HS-27A (cell line): ENCODE measurements at regions not wholly inside any gene's neighbourhood (a gene's known extent, or its start where the extent isn't known, plus 50 kb on each side); places are given as distances from the start of the nearest gene placed in this dataset.
"Not testable (repeated sequence)": the region's sequence is repeated elsewhere in the genome, so short reads cannot be mapped to it uniquely, and the experiment has no call there.

Source experiments
- DNase-seq: peaks from one replicate; pipeline ENCODE4 v3.0.0-alpha.2; 2012; ENCODE audit warnings: low read depth, missing footprints

DNA sequence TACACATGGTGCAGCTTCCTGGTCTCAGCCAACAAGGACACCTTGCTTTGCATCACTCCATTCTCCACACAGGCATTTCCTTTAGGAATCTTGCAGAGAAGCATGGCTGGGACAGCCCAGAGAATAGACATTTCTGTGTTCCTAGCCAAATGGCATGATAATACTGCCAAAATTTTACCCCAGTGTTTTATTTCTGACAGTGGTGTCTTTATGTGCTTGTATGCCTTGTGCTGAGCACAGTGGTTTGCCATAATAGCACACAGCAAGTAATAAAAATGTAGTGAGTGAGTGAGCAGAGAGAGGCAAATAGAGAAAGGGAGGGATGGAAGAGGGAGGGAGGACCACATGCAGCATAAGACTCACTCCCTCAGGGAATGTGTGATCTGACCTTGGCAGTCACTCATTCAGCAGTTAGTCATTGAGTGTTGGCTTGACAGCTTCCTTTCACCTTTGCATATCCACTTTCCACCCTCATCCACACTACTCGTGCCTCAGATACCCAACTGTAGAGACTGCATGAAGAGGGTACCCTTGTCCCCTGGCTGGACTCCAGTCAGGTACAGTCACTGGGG is 212.8 kb upstream of the CCDC196 start:
- DNase-seq = no peak

DNA sequence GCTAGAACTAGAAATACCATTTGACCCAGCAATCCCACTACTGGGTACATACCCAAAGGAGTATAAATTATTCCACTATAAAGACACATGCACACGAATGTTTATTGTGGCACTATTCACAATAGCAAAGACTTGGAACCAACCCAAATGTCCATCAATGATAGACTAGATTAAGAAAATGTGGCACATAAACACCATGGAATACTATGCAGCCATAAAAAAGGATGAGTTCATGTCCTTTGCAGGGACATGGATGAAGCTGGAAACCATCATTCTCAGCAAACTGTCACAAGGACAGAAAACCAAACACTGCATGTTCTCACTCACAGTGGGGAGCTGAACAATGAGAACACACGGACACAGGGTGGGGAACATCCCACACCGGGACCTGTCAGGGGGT is 207.8 kb upstream of the CCDC196 start:
- not testable (repeated sequence) for DNase-seq

DNA sequence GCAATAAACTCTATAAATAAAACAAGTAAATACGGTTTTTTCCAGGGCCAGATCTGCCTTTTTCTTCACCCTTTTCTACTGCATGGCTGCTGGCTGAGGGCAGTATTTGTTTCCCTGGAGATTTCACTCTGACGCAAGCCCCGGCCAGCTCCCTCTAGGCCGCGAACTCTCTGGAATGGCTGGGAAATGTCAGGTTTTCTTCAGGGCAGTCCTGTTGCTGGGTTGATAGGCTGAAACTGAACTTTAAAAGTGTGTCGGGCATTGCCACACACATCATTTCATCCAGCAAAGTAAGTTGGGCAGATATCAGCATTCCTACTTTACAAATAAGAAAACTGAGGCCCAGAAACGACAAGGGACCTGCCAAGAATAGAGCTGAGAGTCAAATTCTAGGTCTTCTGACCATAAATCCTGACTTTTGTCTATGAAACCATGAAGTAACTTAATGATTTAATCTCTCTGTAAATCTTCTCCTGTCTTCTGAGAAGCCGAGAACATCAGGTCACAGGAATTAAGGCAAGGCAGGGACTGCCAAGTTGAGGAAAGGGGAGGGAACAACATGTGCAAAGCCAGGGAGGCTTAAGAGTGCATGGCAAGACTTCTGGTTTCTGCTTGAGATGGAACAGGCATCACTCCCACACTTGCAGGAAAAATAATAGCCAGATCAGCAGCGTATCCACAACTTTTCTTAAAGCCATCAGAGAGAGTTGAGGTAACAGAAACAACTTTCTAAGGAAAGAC is 205.0 kb upstream of the CCDC196 start:
- DNase-seq = no peak

DNA sequence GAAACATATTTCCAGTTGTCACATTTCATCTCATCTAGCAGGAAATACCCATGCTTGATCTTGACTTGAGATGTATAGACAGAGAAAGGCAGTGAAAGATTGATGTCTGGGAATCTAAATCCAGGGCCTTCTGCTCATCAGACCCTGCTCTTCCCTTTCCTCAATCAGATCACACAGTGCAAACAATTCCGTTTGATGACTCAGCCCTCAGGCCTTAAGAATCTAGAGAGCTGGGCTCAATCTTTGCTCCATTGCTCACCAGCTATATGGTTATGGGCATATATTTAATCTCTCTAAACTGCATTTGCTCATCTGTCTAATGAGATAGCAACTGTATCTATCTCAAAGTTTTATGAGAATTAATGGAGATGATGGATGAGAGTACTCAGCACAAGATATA is 201.8 kb upstream of the CCDC196 start:
- DNase-seq = no peak

DNA sequence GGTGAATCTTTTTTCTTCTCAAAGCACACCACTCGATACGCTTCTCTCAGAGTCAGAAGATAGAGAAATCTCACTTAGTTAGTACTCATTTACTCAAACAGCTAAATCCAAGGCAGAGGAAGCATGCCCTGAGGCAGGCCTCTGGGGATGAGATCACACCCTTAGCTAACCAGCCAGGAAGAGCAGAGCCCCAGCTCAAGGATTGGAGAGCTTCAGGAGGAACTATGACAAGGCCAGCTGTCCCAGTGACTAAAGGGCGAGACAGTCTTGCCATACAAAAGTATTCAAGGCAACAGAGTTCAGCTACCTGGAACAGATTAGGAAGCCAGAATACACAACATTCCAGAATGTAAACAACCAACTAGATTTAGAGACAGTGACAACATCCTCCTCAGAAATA is 197.7 kb upstream of the CCDC196 start:
- DNase-seq = no peak

DNA sequence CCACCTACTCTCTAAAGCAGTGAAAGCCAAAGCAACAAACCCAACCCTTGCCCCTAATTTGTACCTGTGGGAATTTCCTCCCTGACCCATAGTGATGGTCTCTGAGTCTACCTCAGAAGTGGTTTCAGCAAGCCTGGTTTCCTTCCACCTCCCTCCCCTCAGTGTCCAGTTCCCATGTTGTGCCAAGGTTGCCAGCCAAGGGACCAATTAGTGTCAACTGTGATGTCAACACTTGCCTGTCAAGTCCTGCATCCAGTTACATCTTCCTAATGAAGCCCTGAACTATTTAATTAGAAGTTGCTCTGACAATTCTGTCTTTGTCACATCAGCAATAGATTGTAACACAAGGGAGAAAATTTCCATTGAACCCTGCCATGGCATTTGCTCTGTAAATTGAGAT is 194.4 kb upstream of the CCDC196 start:
- DNase-seq = no peak

DNA sequence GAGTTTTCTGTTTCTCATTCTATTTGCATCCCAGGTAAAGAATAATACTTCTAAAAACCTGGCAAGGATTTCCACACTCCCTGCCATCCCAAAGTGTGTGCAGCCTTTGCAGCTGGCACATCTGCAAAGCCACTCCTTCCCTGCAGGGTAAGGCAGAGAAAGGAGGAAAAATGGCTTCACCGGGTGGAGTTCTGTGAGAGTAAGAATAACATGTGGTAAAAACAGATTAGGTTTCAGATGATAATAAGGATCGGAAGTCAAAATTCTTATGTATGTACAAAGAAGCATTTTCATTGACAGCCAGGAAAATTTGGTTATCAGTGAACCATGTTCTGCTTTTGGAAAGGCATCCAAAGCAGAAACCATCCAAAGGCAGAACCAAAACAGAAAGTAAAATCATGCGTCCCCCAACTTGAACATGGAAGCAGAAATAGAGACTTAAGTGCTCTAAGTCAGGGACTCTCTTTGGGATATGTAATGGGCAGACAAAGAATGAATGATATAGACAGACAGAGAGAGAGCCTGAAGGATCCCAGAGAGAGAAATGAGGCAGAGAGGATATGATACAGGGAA is 192.6 kb upstream of the CCDC196 start:
- no peak for DNase-seq

DNA sequence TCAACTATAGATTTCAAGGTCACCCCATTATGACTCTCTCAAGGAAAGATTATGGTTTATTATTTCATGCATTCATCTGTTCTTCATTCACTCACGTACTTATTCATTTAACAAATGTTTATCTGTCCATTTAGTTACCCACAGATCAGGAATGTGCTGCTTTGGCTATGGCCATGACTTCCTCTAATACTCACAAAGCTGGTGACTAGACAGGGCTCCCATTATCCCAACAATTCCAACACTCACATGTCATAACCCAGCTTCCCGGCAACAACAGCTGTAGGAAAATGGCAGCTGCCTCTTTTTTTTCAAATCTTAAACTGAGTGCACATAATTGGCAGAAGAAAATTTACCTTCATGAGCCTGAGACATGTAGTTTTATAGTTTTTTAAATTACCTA is 190.8 kb upstream of the CCDC196 start:
- no peak for DNase-seq

DNA sequence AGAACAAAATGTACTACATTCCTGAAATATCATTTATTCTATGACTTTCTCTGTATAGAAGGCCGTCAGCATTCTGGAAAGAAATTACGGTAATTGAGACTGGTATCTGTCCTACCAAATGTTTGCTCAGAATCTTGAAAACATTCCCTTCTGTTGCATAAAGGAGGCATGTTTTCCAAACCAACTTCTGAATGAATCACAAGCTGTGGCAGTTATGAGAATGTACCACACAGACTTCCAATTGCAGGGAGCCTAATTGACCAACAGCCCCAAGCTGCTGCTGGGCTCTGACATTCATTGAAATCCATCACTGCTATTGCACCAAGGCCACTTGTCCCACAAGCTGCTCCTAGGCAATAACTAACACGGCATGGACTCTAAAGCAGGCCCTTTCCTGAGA is 185.3 kb upstream of the CCDC196 start:
- DNase-seq = no peak

DNA sequence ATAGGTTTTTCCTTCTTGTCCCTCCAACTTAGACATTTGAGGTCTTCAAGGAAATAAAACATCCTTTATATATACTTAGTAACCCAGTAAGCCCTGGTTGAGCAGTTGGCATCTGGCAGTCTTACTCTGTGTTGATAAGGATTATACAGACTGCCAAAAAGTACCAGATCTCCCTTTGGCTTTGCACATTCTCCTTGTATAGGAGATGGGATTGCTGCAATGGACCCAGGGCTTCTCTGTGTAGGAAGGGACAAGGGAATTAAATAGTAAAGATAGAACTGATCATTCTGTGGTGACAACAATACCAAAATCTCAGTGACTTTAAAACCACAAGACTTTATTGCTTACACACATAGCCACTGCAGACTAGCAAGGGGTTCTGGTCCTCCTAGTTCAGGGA is 180.1 kb upstream of the CCDC196 start:
- DNase-seq = no peak

DNA sequence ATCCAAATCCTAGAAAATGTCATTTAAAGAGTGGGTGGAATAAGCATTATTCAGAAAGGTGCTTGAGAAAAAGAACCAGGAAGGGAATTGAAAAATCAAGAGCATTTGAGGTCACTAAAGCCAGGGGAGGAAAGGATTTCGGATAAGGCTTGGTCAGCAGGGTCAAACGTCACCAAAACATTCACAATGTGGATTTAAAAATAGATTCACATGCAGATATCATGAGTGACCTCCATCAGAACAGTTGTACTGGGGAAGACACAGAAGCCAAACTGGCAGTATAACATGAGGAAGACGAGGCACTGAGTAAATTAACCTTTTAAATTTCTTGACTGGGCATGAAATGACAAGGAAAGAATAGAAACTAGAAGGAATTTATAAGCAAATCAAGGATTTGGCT is 175.1 kb upstream of the CCDC196 start:
- no peak for DNase-seq

DNA sequence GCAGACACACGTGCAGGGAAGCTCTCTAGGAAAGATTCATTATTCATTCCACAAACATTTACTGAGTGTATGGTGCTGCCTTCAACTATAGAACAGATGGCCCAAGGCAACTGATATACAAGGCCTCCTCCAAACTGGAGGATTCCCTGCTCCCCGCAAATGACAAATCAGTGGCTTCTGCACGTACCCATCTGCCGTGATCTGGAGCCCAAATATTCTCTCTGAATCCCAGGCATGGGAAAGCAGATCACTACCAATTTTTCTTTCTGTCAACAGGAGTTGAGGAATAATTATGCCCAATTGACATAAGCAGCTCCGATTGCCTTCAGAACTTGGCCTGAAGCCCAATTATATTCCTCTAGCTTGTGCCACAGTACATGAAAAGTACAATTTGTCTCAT is 174.2 kb upstream of the CCDC196 start:
- no peak for DNase-seq

DNA sequence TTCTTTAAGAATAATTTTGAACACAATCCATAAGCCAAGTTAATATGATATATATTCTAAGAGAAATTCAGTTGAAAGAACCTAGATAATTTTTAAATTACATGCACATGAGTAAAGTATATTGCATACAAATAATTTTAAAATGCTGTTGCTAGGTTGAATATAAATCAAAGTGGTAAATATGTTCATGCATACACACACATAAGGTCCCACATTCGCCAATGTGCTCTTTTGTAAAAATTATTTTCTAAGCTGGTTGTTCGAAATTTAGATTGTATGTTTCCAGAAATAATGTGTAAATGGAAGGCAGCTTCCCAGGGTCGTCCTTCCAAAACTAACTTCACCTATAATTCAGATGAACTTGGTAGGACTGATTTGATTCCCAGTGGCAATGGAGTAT is 173.7 kb upstream of the CCDC196 start:
- no peak for DNase-seq

DNA sequence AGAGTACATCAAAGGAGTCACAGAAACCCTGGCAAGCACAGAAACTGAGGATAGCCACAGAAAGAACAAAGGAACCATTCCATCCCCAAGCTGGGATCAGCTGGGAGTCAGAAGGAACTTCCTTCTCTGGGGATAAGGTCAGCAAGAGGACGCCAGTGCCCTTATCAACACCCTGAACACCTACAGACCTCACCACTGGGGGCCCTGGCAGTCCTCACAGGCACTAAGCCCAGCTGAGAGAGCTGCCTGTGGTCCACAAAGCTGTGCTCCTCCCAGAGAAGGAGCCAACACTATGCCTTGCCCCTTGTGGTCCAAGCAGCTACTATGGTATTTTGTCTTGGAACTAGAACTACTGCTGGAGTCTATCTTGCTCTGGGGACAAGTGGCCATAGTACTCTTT is 171.1 kb upstream of the CCDC196 start:
- DNase-seq = no peak

DNA sequence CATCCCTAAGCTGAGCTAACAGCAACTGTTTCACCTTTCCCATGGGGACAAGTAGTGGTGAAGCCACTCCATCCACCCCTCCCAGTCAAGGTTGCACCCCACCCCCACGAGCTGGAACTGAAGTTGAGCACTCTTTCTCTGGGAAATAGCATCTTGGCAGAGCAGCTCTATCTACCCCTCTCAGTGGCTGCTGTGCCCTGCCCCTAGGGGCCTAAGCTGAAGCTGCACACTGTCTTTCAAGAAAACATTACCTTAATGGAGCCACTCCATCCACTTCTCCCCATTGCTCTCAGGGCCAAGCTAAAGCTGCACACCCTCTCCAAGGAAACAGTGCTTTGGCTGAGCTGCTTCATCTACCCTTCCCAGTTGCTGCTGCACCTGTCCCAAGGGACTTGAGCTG is 170.6 kb upstream of the CCDC196 start:
- DNase-seq = no peak

DNA sequence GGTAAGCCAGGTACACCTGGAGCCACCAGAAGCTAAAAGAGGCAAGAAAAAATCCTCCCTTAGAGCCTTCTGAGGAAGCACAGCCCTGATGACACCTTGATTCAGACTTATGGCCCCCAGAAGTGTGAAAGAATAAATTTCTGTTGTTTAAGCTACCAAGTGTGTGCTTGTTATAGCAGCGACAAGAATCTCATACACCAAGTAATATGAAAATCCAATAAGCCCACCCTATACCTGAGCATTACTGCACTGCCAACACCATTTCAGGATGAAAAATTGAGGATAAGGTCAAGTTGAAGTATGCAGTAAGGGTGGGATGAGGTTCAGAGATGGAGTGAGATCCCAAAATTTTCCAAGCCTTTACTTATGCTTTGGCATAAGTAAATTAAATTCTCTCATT is 163.6 kb upstream of the CCDC196 start:
- no peak for DNase-seq

DNA sequence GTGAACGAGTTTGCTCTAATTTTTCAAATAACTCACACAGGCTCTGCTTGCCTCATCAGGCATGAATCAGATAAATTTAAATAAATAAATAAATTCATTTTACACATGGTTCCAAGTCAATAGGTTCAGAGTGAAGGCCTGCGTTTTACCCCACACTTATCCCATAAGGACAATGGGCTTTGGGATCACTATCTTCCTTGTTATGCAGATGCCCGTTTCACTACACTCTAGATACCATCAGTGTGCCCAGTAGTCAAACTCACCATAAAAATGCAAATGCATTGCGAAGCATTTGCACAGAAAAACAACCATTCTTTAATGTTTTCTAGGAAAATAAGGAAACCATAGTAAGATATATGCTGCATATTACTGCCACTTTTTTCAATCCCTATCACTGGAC is 155.9 kb upstream of the CCDC196 start:
- no peak for DNase-seq

DNA sequence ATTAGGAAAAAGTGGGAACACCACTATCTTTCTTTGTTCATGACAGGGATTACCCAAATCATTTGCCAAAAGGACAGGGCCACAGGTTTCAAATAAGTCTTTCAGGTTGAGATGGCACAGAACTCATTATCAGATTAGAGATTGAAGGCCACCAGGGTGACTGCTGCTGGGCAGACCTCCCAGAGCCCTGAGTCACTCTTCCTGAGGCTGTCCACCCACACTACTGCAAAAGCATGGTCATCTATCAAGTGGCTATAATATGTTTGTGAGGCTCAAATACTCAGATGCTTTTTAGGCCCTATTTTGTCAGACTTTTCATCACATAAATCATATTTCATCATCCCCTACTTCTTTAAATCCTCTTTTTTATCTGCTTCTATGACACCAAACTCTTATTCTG is 155.3 kb upstream of the CCDC196 start:
- DNase-seq = no peak

DNA sequence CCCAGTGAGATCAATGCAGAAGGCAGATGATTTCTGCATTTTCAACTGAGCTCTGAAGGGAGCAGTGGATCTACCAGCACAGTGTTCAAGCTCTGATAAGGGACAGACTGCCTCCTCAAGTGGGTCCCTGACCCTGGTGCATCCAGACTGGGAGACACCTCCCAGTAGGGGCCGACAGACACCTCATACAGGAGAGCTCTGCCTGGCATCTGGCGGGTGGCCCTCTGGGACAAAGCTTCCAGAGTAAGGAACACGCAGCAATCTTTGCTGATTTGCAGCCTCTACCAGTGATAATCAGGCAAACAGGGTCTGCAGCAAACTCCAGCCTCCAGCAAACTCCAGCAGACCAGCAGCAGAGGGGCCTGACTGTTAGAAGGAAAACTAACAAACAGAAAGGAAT is 152.9 kb upstream of the CCDC196 start:
- DNase-seq = not testable (repeated sequence)

DNA sequence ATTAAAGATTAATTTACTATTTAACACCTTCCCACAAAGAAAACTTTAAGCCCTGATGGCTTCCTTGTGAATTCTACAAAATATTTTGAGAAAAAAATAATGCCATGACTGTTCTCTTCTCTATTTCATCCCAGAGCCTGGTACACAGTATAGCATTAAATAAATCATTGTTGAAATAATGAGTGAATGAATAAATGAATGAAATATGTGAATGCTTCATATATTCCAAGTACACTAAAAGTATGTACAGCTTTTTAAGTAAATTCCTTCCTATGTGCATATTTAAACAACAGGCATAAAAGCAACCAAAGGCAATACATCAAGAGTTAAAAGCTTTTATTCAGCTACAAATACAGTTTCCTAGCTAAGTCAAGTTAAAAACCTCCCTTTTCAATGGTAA is 144.9 kb upstream of the CCDC196 start:
- no peak for DNase-seq

DNA sequence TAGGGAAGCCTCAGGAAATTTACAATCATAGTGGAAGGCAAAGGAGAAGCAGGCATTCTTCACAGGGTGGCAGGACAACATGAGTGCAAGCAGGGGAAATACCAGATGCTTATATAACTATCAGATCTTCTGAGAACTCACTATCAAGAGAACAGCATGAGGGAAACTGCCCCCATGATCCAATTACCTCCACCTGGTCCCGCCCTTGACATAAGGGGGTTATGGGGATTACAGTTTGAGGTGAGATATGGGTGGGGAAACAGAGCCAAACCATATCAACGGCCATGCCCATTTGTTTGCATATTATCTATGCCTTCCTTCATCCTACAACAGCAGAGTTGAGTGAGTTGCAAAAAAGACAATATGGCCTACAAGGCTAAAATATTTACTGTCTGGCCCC is 140.2 kb upstream of the CCDC196 start:
- no peak for DNase-seq

DNA sequence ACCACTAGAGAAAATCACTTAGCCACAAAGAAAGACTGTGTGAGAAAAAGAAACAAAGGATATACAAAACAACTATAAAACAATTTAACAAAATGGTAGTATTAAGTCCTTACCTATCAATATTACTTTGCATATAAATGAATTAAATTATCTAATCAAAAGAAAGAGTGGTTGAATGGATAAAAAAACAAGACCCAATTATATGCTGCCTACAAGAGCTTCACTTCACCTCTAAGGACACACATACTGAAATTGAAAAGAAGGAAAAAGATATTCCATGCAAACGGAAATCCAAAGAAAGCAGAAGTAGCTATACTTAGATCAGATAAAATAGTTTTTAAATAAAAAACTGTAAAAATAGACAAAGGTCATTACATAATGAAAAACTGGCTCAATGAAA is 134.9 kb upstream of the CCDC196 start:
- DNase-seq = no peak

DNA sequence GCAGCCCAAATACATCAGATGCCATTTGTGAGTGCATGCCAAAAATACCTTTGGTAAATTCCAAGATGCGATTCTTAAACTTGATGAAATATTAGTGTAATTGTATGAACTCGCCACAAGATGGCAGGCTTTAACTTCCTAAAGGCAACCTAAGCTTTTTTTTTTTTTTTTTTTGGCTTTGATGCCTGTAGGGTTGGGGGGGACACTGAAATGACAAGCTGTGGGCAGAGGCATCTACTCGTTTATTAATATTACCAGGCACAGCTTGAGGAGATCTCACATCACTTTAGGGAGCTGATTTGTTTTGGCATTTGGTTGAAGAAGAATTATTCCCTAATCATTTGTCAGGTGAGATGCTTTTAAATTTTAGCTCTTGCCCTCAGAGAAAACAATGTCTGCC is 126.7 kb upstream of the CCDC196 start:
- DNase-seq = peak; percentile 27

DNA sequence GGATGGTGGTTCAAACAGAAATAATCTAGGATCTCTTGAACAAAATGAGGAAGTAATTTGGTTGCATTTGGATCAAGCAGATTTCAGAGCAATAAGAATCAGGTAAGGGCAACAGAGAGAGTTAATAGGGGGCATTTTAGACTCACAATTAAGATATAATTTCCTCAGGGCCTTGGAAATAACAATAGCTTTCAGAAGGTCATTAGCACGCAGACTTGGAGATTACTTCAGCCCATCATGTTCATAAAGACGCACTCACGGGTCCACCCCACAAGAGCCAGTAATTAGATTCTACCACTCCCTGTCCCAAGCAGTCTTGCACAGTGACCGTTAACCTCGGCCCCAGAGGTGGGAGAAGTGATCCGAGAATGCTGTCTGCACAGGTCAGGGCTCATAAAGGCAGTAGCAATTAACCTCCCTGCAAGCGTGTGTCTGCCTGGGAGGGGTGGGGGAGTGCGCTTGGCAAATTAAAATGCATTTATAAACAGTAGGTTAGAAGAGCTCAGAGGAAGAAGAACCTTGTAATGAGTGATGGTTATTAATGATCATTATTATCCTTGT is 125.7 kb upstream of the CCDC196 start:
- DNase-seq = no peak
